ENCODE measurements at regions not wholly inside any gene's neighbourhood (a gene's known extent, or its start where the extent isn't known, plus 50 kb on each side); places are given as distances from the start of the nearest gene placed in this dataset.

DNA sequence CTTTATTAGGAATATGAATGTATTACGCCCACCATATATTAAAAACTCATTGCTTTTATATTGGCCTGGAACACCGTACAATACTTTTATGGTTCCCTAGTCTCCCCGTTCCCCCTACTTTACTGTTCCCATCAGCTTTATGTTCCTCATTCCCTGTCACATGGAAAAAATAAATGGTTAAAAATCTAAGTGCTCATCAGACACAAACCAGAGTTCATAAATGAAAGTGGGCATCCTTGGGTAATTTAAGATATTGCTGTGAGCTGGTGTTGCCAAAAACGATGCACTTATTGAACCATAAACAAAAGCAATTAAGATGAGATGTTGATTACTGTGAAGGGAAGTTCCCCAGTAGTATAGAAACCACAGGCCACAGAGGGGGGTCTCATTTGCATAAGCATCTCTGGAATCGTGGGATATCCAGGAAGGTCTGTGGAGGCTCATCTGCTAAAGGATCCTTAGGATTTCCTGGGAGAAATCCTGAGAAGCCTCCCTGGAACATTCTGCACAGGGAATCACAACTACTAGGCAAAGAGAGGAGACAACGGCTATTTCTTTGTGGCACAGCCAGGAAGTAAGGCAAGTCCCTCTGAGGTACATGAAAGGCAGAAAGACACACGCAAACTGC is 591.4 kb upstream of the CDH11 start:
- TF ChIP-seq TARDBP (IDR thresholded peaks at IDR 0.05) (no peak), FOXM1 (IDR thresholded peaks at IDR 0.05; ENCODE audit: borderline replicate concordance) (no peak)

All from HEK293T (cell line).